Mammary epithelial cell (primary cell): ENCODE measurements at regions not wholly inside any gene's neighbourhood (a gene's known extent, or its start where the extent isn't known, plus 50 kb on each side); places are given as distances from the start of the nearest gene placed in this dataset.

Source experiments
- EZH2 ChIP-seq: IDR thresholded peaks from 2 replicates; pipeline ENCODE4 v1.6.1; 2012; ENCODE audit warnings: low read length, inconsistent platforms, borderline replicate concordance
- TF ChIP-seq, protein P1 (sequence below), 2 donors: IDR thresholded peaks in 1 of 2; conservative IDR thresholded peaks in 1 of 2; 2 replicates each; pipeline ENCODE4 v1.5.1; 2011 to 2012; ENCODE audit warnings: inconsistent platforms in 2 of 2, low read length in 2 of 2, mild to moderate bottlenecking in 2 of 2, control low read depth in 1 of 2, low read depth in 1 of 2; ENCODE audit not compliant: insufficient read depth in 1 of 2; ENCODE audit errors: extremely low read depth in 1 of 2

GRCh38 chr13:80513196-80513595, 172.3 kb upstream of the SPRY2 start:
- TF ChIP-seq, protein P1, sequence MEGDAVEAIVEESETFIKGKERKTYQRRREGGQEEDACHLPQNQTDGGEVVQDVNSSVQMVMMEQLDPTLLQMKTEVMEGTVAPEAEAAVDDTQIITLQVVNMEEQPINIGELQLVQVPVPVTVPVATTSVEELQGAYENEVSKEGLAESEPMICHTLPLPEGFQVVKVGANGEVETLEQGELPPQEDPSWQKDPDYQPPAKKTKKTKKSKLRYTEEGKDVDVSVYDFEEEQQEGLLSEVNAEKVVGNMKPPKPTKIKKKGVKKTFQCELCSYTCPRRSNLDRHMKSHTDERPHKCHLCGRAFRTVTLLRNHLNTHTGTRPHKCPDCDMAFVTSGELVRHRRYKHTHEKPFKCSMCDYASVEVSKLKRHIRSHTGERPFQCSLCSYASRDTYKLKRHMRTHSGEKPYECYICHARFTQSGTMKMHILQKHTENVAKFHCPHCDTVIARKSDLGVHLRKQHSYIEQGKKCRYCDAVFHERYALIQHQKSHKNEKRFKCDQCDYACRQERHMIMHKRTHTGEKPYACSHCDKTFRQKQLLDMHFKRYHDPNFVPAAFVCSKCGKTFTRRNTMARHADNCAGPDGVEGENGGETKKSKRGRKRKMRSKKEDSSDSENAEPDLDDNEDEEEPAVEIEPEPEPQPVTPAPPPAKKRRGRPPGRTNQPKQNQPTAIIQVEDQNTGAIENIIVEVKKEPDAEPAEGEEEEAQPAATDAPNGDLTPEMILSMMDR (conservative IDR thresholded peaks at IDR 0.05 in 1 of 2, IDR thresholded peaks at IDR 0.05 in 1 of 2; ENCODE audit: extremely low read depth in 1 of 2, insufficient read depth in 1 of 2, low read depth in 1 of 2, low read length in 2 of 2) = no peak
- TF ChIP-seq EZH2 = no peak
